ENCODE measurements at regions not wholly inside any gene's neighbourhood (a gene's known extent, or its start where the extent isn't known, plus 50 kb on each side); places are given as distances from the start of the nearest gene placed in this dataset.

- in situ Hi-C loops (cut with HindIII; ENCODE audit: low sequenced_read_pairs), result no loop called here
- H3K4me3 ChIP-seq (ENCODE audit: low read depth, low read length), result no peak overlapping the region
- DNase-seq (ENCODE audit: low read depth, low spot score), result no peak
- TF ChIP-seq, protein P1, sequence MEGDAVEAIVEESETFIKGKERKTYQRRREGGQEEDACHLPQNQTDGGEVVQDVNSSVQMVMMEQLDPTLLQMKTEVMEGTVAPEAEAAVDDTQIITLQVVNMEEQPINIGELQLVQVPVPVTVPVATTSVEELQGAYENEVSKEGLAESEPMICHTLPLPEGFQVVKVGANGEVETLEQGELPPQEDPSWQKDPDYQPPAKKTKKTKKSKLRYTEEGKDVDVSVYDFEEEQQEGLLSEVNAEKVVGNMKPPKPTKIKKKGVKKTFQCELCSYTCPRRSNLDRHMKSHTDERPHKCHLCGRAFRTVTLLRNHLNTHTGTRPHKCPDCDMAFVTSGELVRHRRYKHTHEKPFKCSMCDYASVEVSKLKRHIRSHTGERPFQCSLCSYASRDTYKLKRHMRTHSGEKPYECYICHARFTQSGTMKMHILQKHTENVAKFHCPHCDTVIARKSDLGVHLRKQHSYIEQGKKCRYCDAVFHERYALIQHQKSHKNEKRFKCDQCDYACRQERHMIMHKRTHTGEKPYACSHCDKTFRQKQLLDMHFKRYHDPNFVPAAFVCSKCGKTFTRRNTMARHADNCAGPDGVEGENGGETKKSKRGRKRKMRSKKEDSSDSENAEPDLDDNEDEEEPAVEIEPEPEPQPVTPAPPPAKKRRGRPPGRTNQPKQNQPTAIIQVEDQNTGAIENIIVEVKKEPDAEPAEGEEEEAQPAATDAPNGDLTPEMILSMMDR (IDR thresholded peaks at IDR 0.05; ENCODE audit: low read depth, low read length), result no peak
Observed at GRCh38 chr13:31887286-31887685, 144.3 kb upstream of the FRY start.

GRCh38 chr13:31890946-31891345 is 140.6 kb upstream of the FRY start:
- in situ Hi-C loops (cut with HindIII; ENCODE audit: low sequenced_read_pairs), result no loop called here
- no peak for DNase-seq (ENCODE audit: low read depth, low spot score)
- H3K4me3 ChIP-seq (ENCODE audit: low read depth, low read length), result no peak overlapping the region
- TF ChIP-seq, protein P1 (IDR thresholded peaks at IDR 0.05; ENCODE audit: low read depth, low read length), result no peak

DNA sequence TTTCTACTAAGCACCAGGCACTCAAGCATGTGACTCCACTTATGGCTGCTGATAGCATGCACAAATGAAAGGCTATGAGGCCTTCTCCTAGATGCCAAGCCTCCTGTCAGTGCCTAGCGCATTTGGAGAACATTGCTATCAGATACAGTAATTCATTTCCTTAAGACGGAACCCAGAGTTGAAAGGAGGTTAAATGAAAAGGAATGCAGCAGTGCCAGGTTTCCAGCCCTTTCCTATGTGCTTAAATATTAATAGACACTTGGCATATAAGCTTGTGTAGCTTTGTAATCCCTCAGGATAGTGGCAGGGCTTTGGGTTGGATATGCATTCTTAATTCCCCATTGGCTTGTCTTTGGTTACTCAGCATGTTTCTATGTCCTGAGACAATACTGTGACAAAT is 140.1 kb upstream of the FRY start:
- in situ Hi-C loops (cut with HindIII; ENCODE audit: low sequenced_read_pairs), result no loop called here
- H3K4me3 ChIP-seq (ENCODE audit: low read depth, low read length), result no peak overlapping the region
- TF ChIP-seq, protein P1 (IDR thresholded peaks at IDR 0.05; ENCODE audit: low read depth, low read length), result no peak
- no peak for DNase-seq (ENCODE audit: low read depth, low spot score)

DNA sequence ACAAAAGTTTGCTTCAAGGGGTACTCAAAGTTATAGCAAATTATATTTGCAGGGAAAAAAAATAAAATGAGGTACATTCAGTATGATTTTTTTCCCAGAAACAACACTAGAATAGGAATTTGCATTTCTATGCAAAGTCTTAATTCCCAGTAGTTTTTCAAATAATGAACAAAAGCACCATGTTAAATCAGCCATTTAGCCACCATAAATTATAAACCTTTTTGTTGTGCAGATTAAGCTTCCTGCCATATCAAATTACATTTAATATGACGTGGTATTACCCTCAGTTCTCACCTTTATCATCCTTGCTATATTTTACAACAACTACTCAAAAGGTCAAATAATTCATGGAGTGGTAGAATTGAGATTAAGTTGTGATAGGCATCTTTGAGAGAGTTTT is 136.6 kb upstream of the FRY start:
- DNase-seq (ENCODE audit: low read depth, low spot score), result no peak
- TF ChIP-seq, protein P1 (IDR thresholded peaks at IDR 0.05; ENCODE audit: low read depth, low read length), result no peak
- in situ Hi-C loops (cut with HindIII; ENCODE audit: low sequenced_read_pairs), result no loop called here
- no peak overlapping the region for H3K4me3 ChIP-seq (ENCODE audit: low read depth, low read length)

- TF ChIP-seq, protein P1 (IDR thresholded peaks at IDR 0.05; ENCODE audit: low read depth, low read length), result no peak
- DNase-seq (ENCODE audit: low read depth, low spot score), result no peak
- in situ Hi-C loops (cut with HindIII; ENCODE audit: low sequenced_read_pairs), result no loop called here
- no peak overlapping the region for H3K4me3 ChIP-seq (ENCODE audit: low read depth, low read length)
Observed at GRCh38 chr13:31895691-31896090, 135.9 kb upstream of the FRY start.

- in situ Hi-C loops (cut with HindIII; ENCODE audit: low sequenced_read_pairs), result no loop called here
- DNase-seq (ENCODE audit: low read depth, low spot score), result peak; percentile 89
- TF ChIP-seq, protein P1 (IDR thresholded peaks at IDR 0.05; ENCODE audit: low read depth, low read length), result no peak
- H3K4me3 ChIP-seq (ENCODE audit: low read depth, low read length), result no peak overlapping the region
Observed at GRCh38 chr13:31896427-31896826, 135.1 kb upstream of the FRY start.
